IMR-90 (cell line): ENCODE measurements at regions not wholly inside any gene's neighbourhood (a gene's known extent, or its start where the extent isn't known, plus 50 kb on each side); places are given as distances from the start of the nearest gene placed in this dataset.

Source experiments
- ATAC-seq: fragments of 200-7000 bp; cut with Tn5 transposase; 2 replicates; pipeline ENCODE4 v1.9.1; 2020; ENCODE audit warnings: low read depth, mild to moderate bottlenecking, moderate library complexity
- BruUV-seq: library from RNA; stranded (reverse); fragments of 400-500 nt; replicated peaks from 2 replicates; lab custom pipeline; 2021; lab: Mats Ljungman, UMichigan
- CTCF ChIA-PET: fragments of 300-600 bp; formaldehyde crosslinking; extraction: SDS; loops from one replicate; lab custom pipeline; 2021; ENCODE audit warnings: antibody characterized with exemption; lab: Yijun Ruan, JAX
- POLR2A ChIA-PET: fragments of 300-600 bp; sonication (Branson Sonifier 250); formaldehyde crosslinking; loops from one replicate; lab custom pipeline; 2022; ENCODE audit warnings: antibody characterized with exemption; ENCODE audit not compliant: unreplicated experiment; lab: Charles Lee
- DNase-seq: peaks from one replicate; pipeline ENCODE4 v3.0.0; 2013
- H2AFZ ChIP-seq: replicated peaks from 2 replicates; pipeline ENCODE3; 2013; ENCODE audit warnings: low read length, mild to moderate bottlenecking; ENCODE audit not compliant: poor library complexity
- H2AK5ac ChIP-seq: 2 replicates; pipeline ENCODE4 v1.6.1; 2013; ENCODE audit warnings: low read depth, low read length, inconsistent platforms
- H2AK9ac ChIP-seq: replicated peaks from 2 replicates; pipeline ENCODE3; 2013; ENCODE audit warnings: mild to moderate bottlenecking, low read depth, low read length, moderate library complexity; ENCODE audit not compliant: poor library complexity
- H2BK120ac ChIP-seq: 2 replicates; pipeline ENCODE4 v1.6.1; 2013; ENCODE audit warnings: low read depth, low read length, inconsistent platforms
- H2BK15ac ChIP-seq: 3 replicates; pipeline ENCODE4 v1.6.1; 2013; ENCODE audit warnings: low read depth, low read length, inconsistent platforms
- H2BK20ac ChIP-seq: 2 replicates; pipeline ENCODE4 v1.6.1; 2013; ENCODE audit warnings: low read depth, mild to moderate bottlenecking, inconsistent platforms, low read length, moderate library complexity
- H2BK5ac ChIP-seq: 2 replicates; pipeline ENCODE4 v1.6.1; 2013; ENCODE audit warnings: mild to moderate bottlenecking, low read depth, low read length, inconsistent platforms; ENCODE audit not compliant: poor library complexity, severe bottlenecking
- H3K14ac ChIP-seq: replicated peaks from 2 replicates; pipeline ENCODE4 v1.6.1; 2013; ENCODE audit warnings: low read depth, low read length, inconsistent platforms
- H3K18ac ChIP-seq: 2 replicates; pipeline ENCODE4 v1.6.1; 2013; ENCODE audit warnings: low read depth, low read length, control low read depth
- H3K23ac ChIP-seq: 2 replicates; pipeline ENCODE4 v1.6.1; 2013; ENCODE audit warnings: low read depth, low read length, inconsistent platforms
- H3K27ac ChIP-seq: 2 replicates; pipeline ENCODE4 v1.5.1; 2013; ENCODE audit warnings: mild to moderate bottlenecking, control low read depth, low read length; ENCODE audit not compliant: insufficient read depth
- H3K27me3 ChIP-seq: 2 replicates; pipeline ENCODE4 v1.6.1; 2013; ENCODE audit warnings: low read length; ENCODE audit not compliant: control insufficient read depth, insufficient read depth
- H3K36me3 ChIP-seq: 2 replicates; pipeline ENCODE4 v1.6.1; 2013; ENCODE audit warnings: low read length, mixed read lengths; ENCODE audit not compliant: control insufficient read depth, insufficient read depth
- H3K4ac ChIP-seq: 2 replicates; pipeline ENCODE4 v1.6.1; 2013; ENCODE audit warnings: low read depth, low read length, inconsistent platforms
- H3K4me1 ChIP-seq: 2 replicates; pipeline ENCODE4 v1.6.1; 2013; ENCODE audit warnings: low read length, mixed read lengths; ENCODE audit not compliant: control insufficient read depth, insufficient read depth
- H3K4me2 ChIP-seq: 2 replicates; pipeline ENCODE4 v1.6.1; 2013; ENCODE audit warnings: low read depth, mild to moderate bottlenecking, control low read depth, low read length, moderate library complexity
- H3K4me3 ChIP-seq: 2 replicates; pipeline ENCODE4 v1.5.1; 2013; ENCODE audit warnings: low read depth, mild to moderate bottlenecking, control low read depth, low read length, moderate library complexity; ENCODE audit not compliant: insufficient read depth
- H3K56ac ChIP-seq: 2 replicates; pipeline ENCODE4 v1.6.1; 2013; ENCODE audit warnings: low read length, inconsistent platforms; ENCODE audit not compliant: insufficient read depth; ENCODE audit errors: extremely low read depth
- H3K79me1 ChIP-seq, 2 experiments: 2 replicates each; pipeline ENCODE4 v1.6.1; 2013; ENCODE audit warnings: low read length in 2 of 2, inconsistent platforms in 1 of 2, low read depth in 1 of 2
- H3K9ac ChIP-seq: 2 replicates; pipeline ENCODE4 v1.6.1; 2013; ENCODE audit warnings: low read depth, low read length, control low read depth
- H3K9me1 ChIP-seq: 2 replicates; pipeline ENCODE4 v1.6.1; 2013; ENCODE audit warnings: low read length, inconsistent platforms; ENCODE audit not compliant: insufficient read depth
- H3K9me3 ChIP-seq: 2 replicates; pipeline ENCODE4 v1.6.1; 2013; ENCODE audit warnings: low read length; ENCODE audit not compliant: control insufficient read depth, insufficient read depth
- H4K20me1 ChIP-seq: 2 replicates; pipeline ENCODE4 v1.6.1; 2013; ENCODE audit warnings: low read length, inconsistent platforms; ENCODE audit not compliant: insufficient read depth
- H4K5ac ChIP-seq: 2 replicates; pipeline ENCODE4 v1.6.1; 2013; ENCODE audit warnings: mild to moderate bottlenecking, low read depth, low read length, control low read depth
- H4K8ac ChIP-seq, 2 experiments: 2 replicates each; pipeline ENCODE4 v1.6.1; 2013; ENCODE audit warnings: low read depth in 2 of 2, low read length in 2 of 2, control low read depth in 1 of 2, inconsistent platforms in 1 of 2
- H4K91ac ChIP-seq: 2 replicates; pipeline ENCODE4 v1.6.1; 2013; ENCODE audit warnings: low read depth, low read length, inconsistent platforms; ENCODE audit not compliant: insufficient read depth
- BHLHE40 ChIP-seq: fragments of 150-350 bp; IDR thresholded peaks from 2 replicates; pipeline ENCODE4 v1.6.1; 2016; ENCODE audit warnings: mild to moderate bottlenecking, low read depth, low read length
- CEBPB ChIP-seq: IDR thresholded peaks from 2 replicates; pipeline ENCODE4 v1.6.1; 2012; ENCODE audit warnings: low read depth, low read length, improper control_type of control experiment
- CHD1 ChIP-seq: IDR thresholded peaks from 2 replicates; pipeline ENCODE4 v1.6.1; 2012; ENCODE audit warnings: low read depth, low read length, improper control_type of control experiment
- CTCF ChIP-seq: conservative IDR thresholded peaks from 2 replicates; pipeline ENCODE4 v1.5.1; 2012; ENCODE audit warnings: mild to moderate bottlenecking, low read depth, low read length, improper control_type of control experiment
- ELK1 ChIP-seq: fragments of 150-350 bp; IDR thresholded peaks from 2 replicates; pipeline ENCODE4 v1.6.1; 2016; ENCODE audit warnings: low read depth, mild to moderate bottlenecking, low read length, moderate library complexity, borderline replicate concordance
- FOS ChIP-seq: fragments of 150-350 bp; IDR thresholded peaks from 2 replicates; pipeline ENCODE4 v1.6.1; 2016; ENCODE audit warnings: low read depth, low read length
- MAFK ChIP-seq: IDR thresholded peaks from 2 replicates; pipeline ENCODE4 v1.6.1; 2012; ENCODE audit warnings: low read depth, low read length, improper control_type of control experiment
- MXI1 ChIP-seq: IDR thresholded peaks from 2 replicates; pipeline ENCODE4 v1.6.1; 2012; ENCODE audit warnings: low read depth, mild to moderate bottlenecking, low read length, moderate library complexity, borderline replicate concordance
- NFE2L2 ChIP-seq: fragments of 150-350 bp; IDR thresholded peaks from 2 replicates; pipeline ENCODE4 v1.6.1; 2016; ENCODE audit warnings: low read depth, mild to moderate bottlenecking, low read length
- POLR2A ChIP-seq: IDR thresholded peaks from 2 replicates; pipeline ENCODE4 v1.6.1; 2012; ENCODE audit warnings: mild to moderate bottlenecking, low read depth, low read length
- RAD21 ChIP-seq: IDR thresholded peaks from 2 replicates; pipeline ENCODE4 v1.6.1; 2012; ENCODE audit warnings: low read length, improper control_type of control experiment
- RCOR1 ChIP-seq: IDR thresholded peaks from 2 replicates; pipeline ENCODE4 v1.6.1; 2012; ENCODE audit warnings: mild to moderate bottlenecking, low read length, improper control_type of control experiment; ENCODE audit not compliant: insufficient replicate concordance
- RFX5 ChIP-seq: IDR thresholded peaks from 2 replicates; pipeline ENCODE4 v1.8.0; 2012; ENCODE audit warnings: low read depth, mild to moderate bottlenecking, low read length, moderate library complexity
- SMC3 ChIP-seq: fragments of 150-350 bp; IDR thresholded peaks from 2 replicates; pipeline ENCODE4 v1.6.1; 2016; ENCODE audit warnings: low read depth, mild to moderate bottlenecking, antibody characterized with exemption, low read length, moderate library complexity
- WGBS, 2 experiments: methylation state at CpG; one replicate each; pipeline versions ENCODE4 v1.1.5 to v1.1.7; 2013; ENCODE audit warnings: missing lambda C conversion rate in 2 of 2; ENCODE audit not compliant: insufficient read length in 1 of 2; ENCODE audit errors: extremely low coverage in 2 of 2; 5-methylcytosine and 5-hydroxymethylcytosine counted together
- dilution Hi-C: fragments of 300-500 bp; cut with HindIII; formaldehyde crosslinking; loops from one replicate; pipeline ENCODE4 v1.14.3; 2018; ENCODE audit warnings: low sequenced_read_pairs; ENCODE audit not compliant: unreplicated experiment
- in situ Hi-C: fragments of 300-500 bp; cut with MboI; formaldehyde crosslinking; loops from 3 replicates; pipeline ENCODE4 v1.14.3; 2019; ENCODE audit warnings: low sequenced_read_pairs, inconsistent platforms, mixed read lengths
- intact Hi-C: fragments of 100-400 bp; cut with micrococcal nuclease; formaldehyde crosslinking; loops from 2 replicates; pipeline ENCODE4 v1.10.0; 2022
- TF ChIP-seq, protein P1 (sequence below): fragments of 150-350 bp; IDR thresholded peaks from 2 replicates; pipeline ENCODE4 v1.6.1; 2017; ENCODE audit warnings: mild to moderate bottlenecking, antibody characterized with exemption, low read length, low read depth

- no peak overlapping the region for H2AFZ ChIP-seq
- no peak overlapping the region for H3K9ac ChIP-seq
- intact Hi-C loops = no loop called here
- no peaks in the 10 kb centered on the region for H3K79me1 ChIP-seq
- BruUV-seq = no TSS peak
- TF ChIP-seq CHD1 (no peak), ELK1 (no peak), RFX5 (no peak), RCOR1 (no peak), FOS (no peak), SMC3 (no peak), NFE2L2 (no peak), BHLHE40 (no peak), POLR2A (no peak), CEBPB (no peak), CTCF (no peak), MXI1 (no peak), RAD21 (no peak), MAFK (no peak)
- TF ChIP-seq, protein P1, sequence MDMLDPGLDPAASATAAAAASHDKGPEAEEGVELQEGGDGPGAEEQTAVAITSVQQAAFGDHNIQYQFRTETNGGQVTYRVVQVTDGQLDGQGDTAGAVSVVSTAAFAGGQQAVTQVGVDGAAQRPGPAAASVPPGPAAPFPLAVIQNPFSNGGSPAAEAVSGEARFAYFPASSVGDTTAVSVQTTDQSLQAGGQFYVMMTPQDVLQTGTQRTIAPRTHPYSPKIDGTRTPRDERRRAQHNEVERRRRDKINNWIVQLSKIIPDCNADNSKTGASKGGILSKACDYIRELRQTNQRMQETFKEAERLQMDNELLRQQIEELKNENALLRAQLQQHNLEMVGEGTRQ = no peak
- H4K5ac ChIP-seq = no peak overlapping the region
- H2BK5ac ChIP-seq = no peak overlapping the region
- in situ Hi-C loops = no loop called here
- no peak overlapping the region for H3K23ac ChIP-seq
- no peak for DNase-seq
- H2BK120ac ChIP-seq = no peak overlapping the region
- H3K4me2 ChIP-seq = no peak overlapping the region
- H3K14ac ChIP-seq = no peak overlapping the region
- no peak overlapping the region for H4K91ac ChIP-seq
- dilution Hi-C loops = no loop called here
- H3K18ac ChIP-seq = no peak overlapping the region
- 20% methylated on average over 1 of the region's 4 CpGs; no CpG with 5 or more reads in 1 of the 2 experiments for WGBS, 2 experiments
- H2BK20ac ChIP-seq = no peak overlapping the region
- H3K27me3 ChIP-seq = no peaks in the 10 kb centered on the region
- no peaks in the 10 kb centered on the region for H4K20me1 ChIP-seq
- no peak overlapping the region for H3K56ac ChIP-seq
- no peak overlapping the region for H2AK5ac ChIP-seq
- no peak overlapping the region for H2BK15ac ChIP-seq
- H3K9me1 ChIP-seq = no peaks in the 10 kb centered on the region
- no peak overlapping the region for H3K4ac ChIP-seq
- no peaks in the 10 kb centered on the region for H3K4me1 ChIP-seq
- no peak overlapping the region for H3K27ac ChIP-seq
- ChIA-PET POLR2A (no interaction called here), CTCF (no interaction called here)
- peaks cover 3% of the 10 kb centered on the region for H3K9me3 ChIP-seq
- H3K4me3 ChIP-seq = no peak overlapping the region
- H2AK9ac ChIP-seq = no peak overlapping the region
- ATAC-seq = no peak
- no peaks in the 10 kb centered on the region for H3K36me3 ChIP-seq
- no peak overlapping the region for H4K8ac ChIP-seq
Measured at GRCh38 chr4:165602621-165603020, 223.8 kb downstream of the CPE start.
